Hippocampal formation (tissue), 2 donors: ENCODE measurements at regions not wholly inside any gene's neighbourhood (a gene's known extent, or its start where the extent isn't known, plus 50 kb on each side); places are given as distances from the start of the nearest gene placed in this dataset.
A peak's percentile ranks its signal among the peaks of the same experiment; 100 is the strongest.

Experiments used
- DNase-seq, 2 donors: peaks; one replicate each; lab custom pipeline; 2025; lab: John Stamatoyannopoulos, UW

DNA sequence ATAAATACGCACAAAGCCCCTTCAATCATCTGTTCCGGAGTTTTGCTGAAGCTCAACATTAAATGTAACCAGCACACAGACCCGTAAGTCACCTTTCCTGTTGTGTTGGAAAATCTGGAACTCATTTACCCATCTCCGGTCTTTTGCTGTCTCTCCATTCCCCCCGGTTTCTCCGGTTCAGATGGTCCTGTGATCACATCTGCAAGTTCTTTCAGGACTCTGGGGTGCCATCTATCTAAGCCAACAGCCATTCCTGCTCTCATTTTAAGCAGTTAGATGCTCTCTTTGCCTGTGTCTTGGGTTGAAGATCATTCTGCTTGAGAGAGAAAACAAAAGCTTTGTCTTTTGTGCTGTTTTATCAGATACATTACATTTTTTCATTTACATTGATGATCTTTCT, 91.7 kb upstream of the TGIF1 start:
- no peak for DNase-seq

DNA sequence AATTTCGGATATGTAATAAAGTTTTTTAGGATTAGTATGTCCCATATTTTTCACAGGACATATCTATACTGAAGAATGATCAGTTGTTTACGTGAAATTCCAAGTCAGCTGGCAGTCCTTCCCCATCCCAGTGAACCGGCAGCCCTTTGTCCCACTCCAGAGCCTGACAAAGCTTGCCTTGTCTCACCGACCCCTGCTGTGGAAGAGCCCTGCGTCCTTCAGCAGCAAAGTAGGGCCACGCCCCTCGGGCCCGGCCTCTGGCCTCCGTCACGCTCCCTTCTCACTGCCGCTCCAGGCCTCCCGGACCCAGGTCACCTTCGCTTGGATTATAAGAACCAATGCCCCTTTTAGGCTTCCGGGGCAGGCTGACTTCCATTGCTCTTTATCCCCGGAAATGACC, 89.8 kb upstream of the TGIF1 start:
- DNase-seq: peak; percentile 40 to 72

DNA sequence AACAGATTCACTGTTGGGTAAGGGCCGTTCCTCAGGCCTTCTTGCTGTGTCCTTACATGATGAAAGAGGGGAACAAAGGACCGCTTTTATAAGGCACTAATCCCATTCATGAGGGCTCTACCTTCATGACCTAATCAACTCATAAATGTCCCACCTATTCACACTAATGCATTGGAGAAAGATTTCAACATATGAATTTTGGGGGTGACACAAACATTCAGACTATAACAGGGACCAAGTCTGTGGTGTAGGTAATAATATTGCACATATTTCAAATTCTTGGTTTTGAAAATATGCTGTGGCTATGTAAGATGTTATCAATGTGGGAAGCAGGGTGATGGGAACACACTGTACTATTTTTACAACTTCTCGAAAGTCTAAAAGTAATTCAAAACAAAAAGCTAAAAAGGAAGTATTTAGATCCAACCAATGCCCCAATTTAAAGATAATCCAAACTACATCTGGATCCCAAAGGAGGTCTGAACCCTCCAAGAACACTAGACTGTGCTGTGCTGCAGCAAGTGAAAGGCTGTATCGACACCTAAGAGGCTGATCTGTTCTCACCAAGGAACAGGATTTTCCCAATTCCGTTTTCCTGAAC, 82.4 kb upstream of the TGIF1 start:
- DNase-seq: no peak

DNA sequence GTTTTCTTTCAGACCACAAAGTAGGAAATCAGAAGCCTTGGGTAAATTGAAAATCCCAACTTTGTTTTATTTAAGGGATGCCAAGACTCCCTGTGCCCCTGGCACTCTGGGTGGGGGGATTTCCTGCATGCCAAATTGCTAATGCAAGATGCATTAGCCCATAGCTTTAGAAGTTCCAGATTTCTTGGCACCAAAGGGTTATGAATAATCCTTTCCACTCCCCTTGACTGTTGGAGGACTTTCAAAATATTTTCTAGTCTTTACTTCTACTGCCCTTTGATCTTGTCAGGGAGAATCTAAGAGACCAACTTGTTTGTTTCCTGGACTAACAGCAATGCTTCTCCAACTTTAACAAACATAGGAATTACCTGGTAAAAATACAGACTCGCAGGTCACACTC, 81.8 kb upstream of the TGIF1 start:
- DNase-seq: no peak

DNA sequence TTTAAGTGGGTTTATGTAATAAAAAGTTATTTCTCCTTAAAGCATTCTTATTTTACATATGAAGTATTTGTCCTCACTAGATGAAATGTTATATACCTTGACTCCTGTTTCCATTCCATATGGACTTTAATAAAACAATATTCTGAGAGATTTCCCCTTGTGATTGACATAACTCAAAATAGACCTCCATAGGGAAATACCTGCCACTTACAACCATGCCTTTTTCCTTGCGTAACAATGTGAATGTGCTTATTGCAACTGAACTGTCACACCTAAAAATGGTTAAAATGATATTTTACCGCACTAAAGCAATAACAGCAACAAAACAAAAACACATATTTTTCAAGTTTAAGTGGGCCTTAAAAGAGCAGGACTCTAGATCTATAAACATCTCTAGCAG, 70.3 kb upstream of the TGIF1 start:
- DNase-seq: no peak

DNA sequence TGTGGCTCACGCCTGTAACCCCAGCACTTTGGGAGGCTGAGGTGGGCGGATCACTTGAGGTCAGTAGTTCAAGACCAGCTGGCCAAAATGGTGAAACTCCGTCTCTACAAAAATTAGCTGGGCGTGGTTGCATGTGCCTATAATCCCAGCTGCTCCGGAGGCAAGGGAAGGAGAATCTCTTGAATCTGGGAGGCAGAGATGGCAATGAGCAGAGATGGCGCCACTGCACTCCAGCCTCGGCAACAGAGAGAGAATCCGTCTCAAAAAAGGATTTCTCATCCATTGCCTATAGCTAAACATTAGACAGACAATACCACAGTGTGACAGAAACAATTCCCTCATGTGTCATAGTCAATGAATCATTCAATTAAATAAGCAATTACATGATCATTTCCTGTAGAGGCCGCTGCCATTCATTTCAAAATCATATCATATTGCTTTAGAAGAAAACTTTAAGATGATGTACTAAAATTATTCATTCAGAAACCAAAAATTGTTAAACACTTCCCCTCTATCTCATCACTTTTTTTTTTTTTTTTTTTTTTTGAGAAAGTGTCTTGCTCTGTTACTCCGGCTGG, 69.5 kb upstream of the TGIF1 start:
- DNase-seq: no peak

DNA sequence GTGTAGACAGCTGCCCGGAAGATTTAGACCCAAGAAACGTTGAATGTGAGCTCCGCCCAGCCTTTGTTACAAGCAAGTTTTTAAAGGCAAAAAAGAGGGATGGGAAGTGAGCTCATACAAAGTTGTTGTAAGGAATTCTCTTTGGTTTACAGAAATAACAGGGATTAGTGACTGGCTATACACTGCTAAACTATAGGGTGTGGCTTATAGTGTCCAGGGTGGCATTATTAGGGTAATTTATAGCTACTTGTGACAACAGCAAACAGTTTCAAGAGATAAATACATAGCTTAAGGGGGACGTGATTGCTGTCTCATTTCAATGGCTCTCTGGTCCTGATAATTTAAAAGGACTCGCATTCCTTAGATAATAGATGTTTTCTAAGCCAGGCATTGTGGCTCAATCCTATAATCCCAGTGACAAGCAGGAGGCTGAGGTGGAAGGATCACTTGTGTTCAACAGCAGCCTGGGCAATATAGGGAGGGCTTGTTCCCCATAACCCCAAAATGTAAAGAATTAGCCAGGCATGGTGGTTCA, 66.5 kb upstream of the TGIF1 start:
- no peak for DNase-seq

DNA sequence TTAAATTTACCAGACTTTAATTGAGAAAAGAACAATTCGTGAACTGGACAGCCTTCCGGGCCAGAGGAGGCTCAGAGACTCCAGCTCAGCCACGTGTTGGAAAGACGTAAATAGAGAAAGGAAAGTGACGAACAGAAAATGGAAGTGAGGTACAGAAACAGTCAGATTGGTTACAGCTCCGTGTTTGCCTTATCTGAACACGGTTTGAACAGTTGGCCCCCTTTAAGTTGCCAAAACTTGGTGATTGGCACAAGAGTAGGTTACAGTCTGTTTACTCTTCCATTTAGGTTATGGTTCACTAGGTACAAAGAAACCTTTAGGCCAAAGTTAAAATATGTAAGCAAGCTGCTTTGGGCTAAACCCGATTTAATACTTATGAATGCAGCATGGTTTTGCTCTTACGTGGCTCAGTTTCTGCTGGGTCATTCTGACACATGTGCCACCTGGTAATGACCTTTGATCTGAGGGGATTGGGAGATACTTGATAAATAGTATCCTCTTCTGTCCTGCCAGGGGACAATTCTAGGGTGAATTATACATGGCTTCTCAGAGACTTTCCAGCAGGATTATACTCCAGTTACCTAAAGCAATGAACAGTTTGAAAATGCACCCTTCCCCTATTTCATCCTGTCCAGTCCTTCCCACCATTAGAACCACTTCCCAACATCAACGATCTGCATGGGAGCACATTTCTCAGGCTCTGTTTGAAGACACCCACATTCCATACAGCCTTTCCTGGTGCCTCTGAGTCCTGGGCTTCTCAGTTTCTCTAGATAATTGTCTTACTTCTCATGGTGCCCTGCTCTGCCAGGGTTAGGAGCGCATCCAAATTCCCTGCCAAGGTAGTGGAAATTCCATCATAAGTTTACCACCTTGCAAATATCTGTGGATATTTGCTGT, 65.1 kb upstream of the TGIF1 start:
- DNase-seq: no peak

DNA sequence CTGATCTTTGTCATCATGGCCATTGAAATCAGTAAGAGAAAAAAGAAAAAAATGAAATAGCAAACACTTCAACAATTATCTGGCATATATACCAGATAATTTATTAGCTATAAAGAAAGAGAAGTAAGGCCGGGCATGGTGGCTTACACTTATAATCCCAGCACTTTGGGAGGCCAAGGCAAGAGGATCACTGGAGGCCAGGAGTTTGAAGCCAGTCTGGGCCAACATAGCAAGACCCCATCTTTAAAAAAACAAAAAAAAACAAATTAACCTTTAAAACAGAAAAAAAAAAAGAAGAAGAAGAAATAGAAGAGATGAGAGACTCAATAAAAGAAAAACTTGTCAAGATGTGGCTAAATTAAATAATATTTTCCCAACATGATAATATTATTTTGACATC, 61.6 kb upstream of the TGIF1 start:
- no peak for DNase-seq

DNA sequence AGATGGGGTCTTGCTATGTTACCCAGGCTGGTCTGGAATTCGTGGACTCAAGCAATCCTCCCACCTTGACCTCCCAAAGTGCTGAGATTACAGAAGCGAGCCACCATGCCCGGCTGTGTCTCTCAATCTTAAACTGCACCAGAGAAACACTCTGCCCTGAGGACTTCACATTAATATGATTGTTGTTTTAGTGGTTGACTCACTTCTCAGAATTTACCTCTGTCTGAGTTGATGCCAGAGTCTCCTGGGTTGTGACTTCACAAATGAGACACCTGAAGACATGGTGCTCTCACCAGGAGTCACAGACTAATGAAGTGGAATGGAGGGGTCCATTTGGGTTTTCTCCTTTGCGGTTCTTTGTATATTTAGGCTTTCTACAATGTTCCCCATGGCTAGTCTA, 61.0 kb upstream of the TGIF1 start:
- no peak for DNase-seq

DNA sequence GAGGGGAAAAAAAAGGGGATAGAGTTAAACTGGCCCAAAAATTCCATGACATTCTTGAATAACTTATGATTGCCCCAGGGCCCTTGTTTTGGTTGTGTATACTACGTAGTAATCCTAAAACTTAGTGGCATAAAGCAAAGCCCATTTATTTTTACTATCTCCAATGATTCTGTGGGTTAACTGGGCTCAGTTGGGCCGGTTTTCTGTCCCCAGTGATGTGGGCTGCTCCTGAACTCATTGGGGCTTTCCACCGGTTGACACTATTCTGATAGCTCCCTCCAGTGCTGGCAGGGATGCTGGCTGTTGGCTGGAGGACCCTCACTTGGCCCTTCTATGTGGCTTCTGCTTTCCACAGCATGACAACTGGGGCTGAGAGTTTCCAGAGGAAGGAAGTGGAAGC, 60.0 kb upstream of the TGIF1 start:
- no peak for DNase-seq

DNA sequence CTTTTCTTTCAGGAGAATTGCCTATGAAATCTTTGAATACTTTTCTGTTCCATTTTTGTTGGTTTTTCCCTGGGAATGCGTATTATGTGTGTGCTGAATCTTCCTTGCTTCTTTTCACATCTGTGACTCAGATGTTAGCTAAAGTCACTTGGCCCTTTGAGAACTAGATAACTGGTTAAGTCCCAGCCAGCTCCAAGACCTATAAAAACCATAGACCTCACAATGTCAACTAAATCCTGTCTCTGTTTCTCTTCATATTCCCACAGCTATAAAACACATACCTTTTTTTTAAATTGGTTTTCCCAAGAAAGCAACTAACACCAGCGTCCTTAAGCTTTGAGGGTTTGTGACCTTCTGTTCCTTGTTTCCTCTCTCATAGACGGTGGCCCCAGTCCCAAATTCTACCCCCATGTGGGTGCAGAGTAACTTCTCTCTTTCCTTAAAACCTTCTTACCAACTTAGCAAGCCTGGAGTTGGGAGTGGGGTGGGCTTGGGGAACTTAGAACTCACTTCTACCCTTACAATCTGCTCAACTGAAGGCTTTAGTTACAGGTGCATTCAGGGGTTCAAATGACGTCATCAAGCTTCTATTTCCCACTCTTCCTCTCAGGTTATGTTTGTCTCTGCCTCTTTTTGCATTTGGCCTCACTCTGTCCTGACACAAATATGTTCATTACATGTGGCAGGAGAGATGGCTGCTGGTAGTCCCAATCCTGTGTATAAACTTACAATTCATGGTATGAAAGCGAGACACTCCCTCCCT, 58.1 kb upstream of the TGIF1 start:
- DNase-seq: no peak

DNA sequence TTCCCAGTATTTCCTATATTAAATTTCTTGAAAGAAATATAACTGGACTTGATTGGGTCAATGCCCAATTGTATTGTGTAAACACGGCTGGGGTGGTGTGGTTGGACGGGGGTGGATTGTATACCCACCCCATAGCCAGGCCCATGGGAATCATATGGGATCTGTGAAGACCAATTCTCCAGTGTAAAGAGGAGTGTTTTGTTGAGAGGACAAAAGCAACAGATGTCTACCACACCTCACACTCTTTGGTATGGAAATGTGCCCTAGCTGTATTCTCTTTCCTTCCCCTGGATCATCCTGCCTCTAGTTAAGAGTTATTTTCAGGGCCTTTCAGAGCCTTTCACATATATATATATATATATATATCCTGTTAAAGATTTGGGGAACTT, 57.5 kb upstream of the TGIF1 start:
- DNase-seq: no peak

DNA sequence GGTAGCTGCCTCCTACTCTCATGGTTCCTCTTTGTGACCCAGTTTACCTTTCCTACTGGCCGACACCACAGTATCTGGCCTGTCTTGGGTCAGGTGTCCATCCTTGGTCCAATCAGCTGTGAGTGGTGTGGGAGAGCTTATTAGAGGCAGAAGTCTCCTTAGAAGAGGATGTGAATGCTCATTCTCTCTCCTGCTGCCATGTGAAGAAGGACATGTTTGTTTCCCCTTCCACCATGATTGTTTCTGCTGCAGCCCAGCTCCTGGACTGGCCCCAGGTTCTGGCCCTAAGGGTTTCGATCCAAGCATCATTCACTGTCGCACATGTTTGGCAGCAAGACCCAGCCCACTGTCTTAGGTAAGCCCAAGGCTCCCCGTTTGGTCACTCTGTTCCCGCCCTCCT, 55.3 kb upstream of the TGIF1 start:
- DNase-seq: no peak

DNA sequence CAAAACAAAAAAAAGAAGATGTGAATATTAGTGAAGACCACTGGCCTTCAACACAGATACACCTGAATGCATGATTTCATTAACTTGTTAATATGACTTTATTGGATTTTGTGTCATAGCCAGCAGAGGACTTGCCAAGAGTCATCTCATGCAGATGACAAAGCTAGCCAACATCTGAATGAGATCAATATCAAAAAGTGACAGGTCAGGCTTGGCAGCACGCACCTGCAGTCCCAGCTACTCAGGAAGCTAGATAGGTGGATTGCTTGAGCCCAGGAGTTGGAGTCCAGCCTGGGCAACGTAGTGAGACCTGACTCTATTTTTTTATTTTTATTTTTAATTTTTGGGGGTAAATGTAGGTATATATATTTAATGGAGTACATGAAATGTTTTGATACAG, 54.5 kb upstream of the TGIF1 start:
- no peak for DNase-seq

DNA sequence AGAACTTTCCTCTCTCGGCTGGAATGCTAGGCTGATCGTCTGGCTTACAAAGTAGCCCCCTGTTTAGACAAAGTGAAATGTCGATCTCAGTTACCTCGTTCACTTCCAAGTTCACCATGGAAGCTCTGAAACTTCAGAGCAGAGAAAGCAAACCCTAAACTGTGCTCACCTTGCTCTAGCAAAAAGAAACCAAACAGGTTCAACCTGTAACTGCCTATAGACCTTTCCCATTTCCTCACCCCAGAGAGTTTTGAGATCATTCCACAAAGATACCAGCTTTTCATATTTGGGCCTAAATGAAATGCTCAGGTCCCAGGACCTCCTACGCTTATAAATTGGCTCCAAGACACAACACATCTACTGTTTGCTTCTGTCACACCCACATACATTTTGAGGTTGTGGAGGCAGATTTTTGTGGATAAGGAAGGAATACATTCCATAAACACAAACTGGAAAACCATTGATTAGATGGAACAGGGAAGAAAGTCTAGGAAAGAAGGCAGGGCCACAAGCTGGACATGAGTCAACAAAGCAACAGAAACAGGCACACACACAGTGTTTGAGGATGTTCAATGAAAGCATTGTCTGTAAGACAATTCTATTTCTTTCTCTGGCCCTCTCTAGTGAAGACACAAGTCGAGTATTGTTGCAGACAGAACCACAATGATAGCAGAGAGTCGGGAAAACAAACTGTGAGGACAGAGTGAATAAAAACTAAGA, 52.8 kb upstream of the TGIF1 start:
- peak; percentile 41 to 97 for DNase-seq

DNA sequence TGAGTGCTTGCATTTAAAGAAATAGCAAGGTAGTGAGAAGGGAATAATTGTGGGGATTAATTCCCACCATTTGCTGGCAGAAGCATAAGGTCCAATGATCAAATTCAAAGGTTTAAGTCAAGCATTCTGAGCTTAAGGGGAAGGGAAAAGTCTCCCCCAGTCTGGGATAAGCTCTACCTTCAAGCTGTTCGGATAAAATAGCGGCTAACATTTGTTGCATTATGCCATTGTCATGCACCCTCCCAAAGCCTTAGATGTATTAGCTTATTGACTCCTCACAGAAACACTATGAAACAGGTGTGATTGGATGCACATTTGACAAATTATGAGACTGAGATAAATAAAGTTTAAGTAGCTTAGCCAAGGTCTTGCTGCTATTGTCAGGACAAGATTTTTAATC, 52.2 kb upstream of the TGIF1 start:
- no peak for DNase-seq
